ENCODE measurements at regions not wholly inside any gene's neighbourhood (a gene's known extent, or its start where the extent isn't known, plus 50 kb on each side); places are given as distances from the start of the nearest gene placed in this dataset.
A peak's percentile ranks its signal among the peaks of the same experiment; 100 is the strongest.

DNA sequence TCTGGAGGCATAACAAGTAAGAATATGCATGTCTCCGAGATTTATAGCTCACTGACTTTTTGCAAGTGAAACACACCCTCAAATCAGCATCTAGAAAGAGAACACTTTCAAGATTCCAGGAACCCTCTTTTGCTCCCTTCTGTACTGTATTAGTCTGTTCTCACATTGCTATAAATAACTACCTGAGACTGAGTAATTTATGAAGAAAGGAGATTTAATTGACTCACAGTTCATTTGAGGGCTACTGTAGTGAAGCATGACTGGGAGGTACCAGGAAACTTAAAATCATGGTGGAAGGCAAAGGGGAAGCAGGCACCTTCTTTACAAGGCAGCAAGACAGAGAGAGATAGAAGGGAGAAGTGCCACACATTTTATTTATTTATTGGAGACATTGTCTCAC is 269.9 kb downstream of the UTRN start:
- H3K4me3 ChIP-seq (ENCODE audit: low read depth, low read length), result no peak overlapping the region
- no peak for DNase-seq
- in situ Hi-C loops (cut with HindIII; ENCODE audit: low pct_ligation_motif_present, low sequenced_read_pairs), result no loop called here
- TF ChIP-seq, protein P1, sequence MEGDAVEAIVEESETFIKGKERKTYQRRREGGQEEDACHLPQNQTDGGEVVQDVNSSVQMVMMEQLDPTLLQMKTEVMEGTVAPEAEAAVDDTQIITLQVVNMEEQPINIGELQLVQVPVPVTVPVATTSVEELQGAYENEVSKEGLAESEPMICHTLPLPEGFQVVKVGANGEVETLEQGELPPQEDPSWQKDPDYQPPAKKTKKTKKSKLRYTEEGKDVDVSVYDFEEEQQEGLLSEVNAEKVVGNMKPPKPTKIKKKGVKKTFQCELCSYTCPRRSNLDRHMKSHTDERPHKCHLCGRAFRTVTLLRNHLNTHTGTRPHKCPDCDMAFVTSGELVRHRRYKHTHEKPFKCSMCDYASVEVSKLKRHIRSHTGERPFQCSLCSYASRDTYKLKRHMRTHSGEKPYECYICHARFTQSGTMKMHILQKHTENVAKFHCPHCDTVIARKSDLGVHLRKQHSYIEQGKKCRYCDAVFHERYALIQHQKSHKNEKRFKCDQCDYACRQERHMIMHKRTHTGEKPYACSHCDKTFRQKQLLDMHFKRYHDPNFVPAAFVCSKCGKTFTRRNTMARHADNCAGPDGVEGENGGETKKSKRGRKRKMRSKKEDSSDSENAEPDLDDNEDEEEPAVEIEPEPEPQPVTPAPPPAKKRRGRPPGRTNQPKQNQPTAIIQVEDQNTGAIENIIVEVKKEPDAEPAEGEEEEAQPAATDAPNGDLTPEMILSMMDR (IDR thresholded peaks at IDR 0.05; ENCODE audit: low read depth, low read length, missing control alignments), result no peak
- H3K36me3 ChIP-seq (replicated peaks), result peaks cover 5% of the 10 kb centered on the region
- no peak overlapping the region for H3K27ac ChIP-seq
- no peaks in the 10 kb centered on the region for H3K27me3 ChIP-seq (replicated peaks)

DNA sequence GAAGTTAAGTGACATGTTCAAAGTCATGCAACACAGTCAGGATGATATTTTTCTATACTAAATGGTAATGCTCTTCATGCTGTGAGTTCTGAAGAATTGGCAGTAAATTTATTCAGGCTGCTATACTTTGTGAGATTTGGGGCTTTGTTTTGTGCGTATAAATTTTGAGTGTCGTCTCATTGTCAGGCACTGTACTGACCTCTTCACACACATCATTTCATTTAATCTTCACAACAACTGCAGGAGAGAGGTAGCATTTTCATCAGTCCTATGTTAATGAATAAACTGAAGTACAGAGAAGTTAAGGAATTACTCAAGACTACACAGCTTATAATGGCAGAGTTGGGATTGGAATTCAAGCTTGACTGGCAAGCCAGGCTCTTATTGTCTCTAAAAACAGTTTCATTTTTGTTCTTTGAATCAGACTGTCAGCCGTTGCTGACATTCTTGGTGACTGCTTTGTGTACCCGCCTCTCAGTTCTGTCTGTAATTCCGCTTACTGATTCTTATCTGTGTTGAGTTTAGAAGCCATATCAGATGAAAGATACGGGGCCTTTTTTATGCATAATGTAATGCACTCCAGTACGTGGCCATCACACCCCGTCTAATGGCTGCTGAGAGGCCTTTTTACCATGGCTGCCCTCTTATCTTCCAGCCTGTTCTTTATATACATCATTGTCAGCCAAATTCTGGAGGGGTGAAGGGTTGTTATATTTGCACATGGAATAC is 274.9 kb downstream of the UTRN start:
- peaks cover 5% of the 10 kb centered on the region for H3K36me3 ChIP-seq (replicated peaks)
- H3K27me3 ChIP-seq (replicated peaks), result no peaks in the 10 kb centered on the region
- H3K4me3 ChIP-seq (ENCODE audit: low read depth, low read length), result no peak overlapping the region
- TF ChIP-seq, protein P1 (IDR thresholded peaks at IDR 0.05; ENCODE audit: low read depth, low read length, missing control alignments), result no peak
- in situ Hi-C loops (cut with HindIII; ENCODE audit: low pct_ligation_motif_present, low sequenced_read_pairs), result no loop called here
- peak; percentile 81 for DNase-seq
- peak overlapping the region; percentile 31 for H3K27ac ChIP-seq

DNA sequence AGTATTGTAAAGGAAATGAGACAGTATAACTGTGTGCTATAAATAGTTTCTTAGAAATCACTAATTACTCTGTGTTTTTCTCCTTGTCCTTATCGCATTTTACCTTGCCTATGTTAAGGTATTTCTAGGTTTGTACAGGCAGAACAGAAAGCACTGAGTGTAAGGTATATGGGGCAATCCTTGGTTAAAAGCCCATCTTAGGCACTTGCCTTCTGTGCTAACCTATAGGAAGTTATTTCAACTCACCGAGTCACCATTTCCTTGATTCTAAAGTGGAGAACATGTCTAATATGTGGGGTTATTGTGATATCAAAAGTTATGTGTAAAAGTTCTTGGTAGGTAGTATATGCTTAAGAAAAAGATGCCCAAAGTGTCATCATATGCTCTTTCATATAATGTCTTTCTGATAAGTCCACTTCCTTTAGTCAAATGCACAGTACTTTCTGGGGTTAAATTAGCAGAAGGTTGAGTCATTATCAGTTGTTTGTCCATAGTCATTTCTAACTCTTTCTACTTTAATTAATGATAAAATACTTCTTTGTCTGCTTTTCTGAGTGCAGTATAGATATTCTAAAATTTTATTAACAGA is 276.4 kb downstream of the UTRN start:
- H3K27me3 ChIP-seq (replicated peaks), result no peaks in the 10 kb centered on the region
- DNase-seq, result no peak
- in situ Hi-C loops (cut with HindIII; ENCODE audit: low pct_ligation_motif_present, low sequenced_read_pairs), result no loop called here
- H3K36me3 ChIP-seq (replicated peaks), result no peaks in the 10 kb centered on the region
- H3K4me3 ChIP-seq (ENCODE audit: low read depth, low read length), result no peak overlapping the region
- H3K27ac ChIP-seq, result no peak overlapping the region
- TF ChIP-seq, protein P1 (IDR thresholded peaks at IDR 0.05; ENCODE audit: low read depth, low read length, missing control alignments), result no peak

DNA sequence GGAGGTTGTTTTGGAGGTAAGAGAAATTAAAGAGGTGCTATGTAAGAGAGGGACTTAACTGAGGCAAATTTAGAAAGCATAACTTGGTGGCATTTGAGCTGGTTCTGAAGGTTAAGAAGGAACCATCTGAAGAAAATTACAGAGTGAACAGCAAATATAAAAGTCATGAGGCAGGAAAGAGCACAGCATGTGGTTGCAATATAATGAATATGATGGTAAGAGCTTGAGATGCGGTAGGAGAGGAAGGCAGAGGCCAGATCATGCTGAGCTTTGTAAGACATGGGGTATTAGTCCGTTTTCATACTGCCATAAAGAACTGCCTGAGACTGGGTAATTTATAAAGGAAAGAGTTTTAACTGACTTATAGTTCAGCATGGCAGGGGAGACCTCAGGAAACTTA is 279.1 kb downstream of the UTRN start:
- Histone ChIP-seq H3K36me3 (replicated peaks) (no peaks in the 10 kb centered on the region), H3K4me3 (ENCODE audit: low read depth, low read length) (no peak overlapping the region), H3K27ac (no peak overlapping the region), H3K27me3 (replicated peaks) (no peaks in the 10 kb centered on the region)
- TF ChIP-seq, protein P1 (IDR thresholded peaks at IDR 0.05; ENCODE audit: low read depth, low read length, missing control alignments), result no peak
- DNase-seq, result no peak
- in situ Hi-C loops (cut with HindIII; ENCODE audit: low pct_ligation_motif_present, low sequenced_read_pairs), result no loop called here

DNA sequence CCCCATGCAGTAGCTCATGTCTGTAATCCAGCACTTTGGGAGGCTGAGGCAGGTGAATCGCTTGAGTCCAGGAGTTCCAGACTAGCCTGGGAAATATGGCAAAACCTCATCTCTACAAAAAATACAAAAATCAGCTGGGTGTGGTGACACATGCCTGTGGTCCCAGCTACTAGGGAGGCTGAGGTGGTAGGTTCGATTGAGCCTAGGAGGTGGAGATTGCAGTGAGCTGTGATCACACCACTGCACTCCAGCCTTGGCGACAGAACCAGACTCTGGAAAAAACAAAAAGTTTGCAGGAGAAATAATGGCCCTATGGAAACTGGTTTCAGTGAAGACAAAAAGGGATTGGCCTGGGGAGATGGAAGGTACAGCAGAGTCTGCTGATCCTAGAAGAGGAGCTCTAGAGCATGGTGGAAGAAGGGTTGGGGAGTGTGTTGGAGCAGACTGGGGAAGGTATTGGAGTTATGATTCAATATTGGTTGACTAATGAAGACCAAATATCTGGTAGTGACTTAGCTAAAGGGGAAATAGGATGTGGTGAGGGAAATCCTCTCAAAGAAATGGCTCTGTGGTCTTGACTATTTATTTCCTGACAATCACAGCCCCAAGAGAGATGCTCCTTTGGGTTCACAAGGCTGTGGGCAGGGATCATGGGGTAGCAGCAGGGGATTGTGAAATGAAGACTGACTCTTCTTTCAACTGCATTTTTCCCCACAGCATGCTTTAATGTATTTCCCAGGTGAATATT is 281.9 kb downstream of the UTRN start:
- H3K4me3 ChIP-seq (ENCODE audit: low read depth, low read length), result no peak overlapping the region
- TF ChIP-seq, protein P1 (IDR thresholded peaks at IDR 0.05; ENCODE audit: low read depth, low read length, missing control alignments), result no peak
- no peaks in the 10 kb centered on the region for H3K27me3 ChIP-seq (replicated peaks)
- no peak overlapping the region for H3K27ac ChIP-seq
- in situ Hi-C loops (cut with HindIII; ENCODE audit: low pct_ligation_motif_present, low sequenced_read_pairs), result no loop called here
- DNase-seq, result no peak
- H3K36me3 ChIP-seq (replicated peaks), result no peaks in the 10 kb centered on the region

Data from brain microvascular endothelial cell (primary cell).